SJCRH30 (cell line): ENCODE measurements at regions not wholly inside any gene's neighbourhood (a gene's known extent, or its start where the extent isn't known, plus 50 kb on each side); places are given as distances from the start of the nearest gene placed in this dataset.

Experiments used
- DNase-seq, 2 experiments: peaks; one replicate each; pipeline ENCODE4 v3.0.0-alpha.2; 2015 to 2020
- H3K27ac ChIP-seq: fragments of 250-450 bp; sonication (Bioruptor Pico); 2 replicates; pipeline ENCODE4 v1.5.1; 2020; ENCODE audit warnings: mild to moderate bottlenecking, moderate library complexity
- H3K27me3 ChIP-seq: fragments of 250-450 bp; sonication (Bioruptor Pico); 2 replicates; pipeline ENCODE4 v1.5.1; 2020; ENCODE audit warnings: mild to moderate bottlenecking, moderate library complexity
- H3K36me3 ChIP-seq: fragments of 250-450 bp; sonication (Bioruptor Pico); 2 replicates; pipeline ENCODE4 v1.5.1; 2020; ENCODE audit warnings: mild to moderate bottlenecking, moderate library complexity
- H3K4me1 ChIP-seq: fragments of 250-450 bp; sonication (Bioruptor Pico); 2 replicates; pipeline ENCODE4 v1.5.1; 2020; ENCODE audit warnings: mild to moderate bottlenecking, moderate library complexity
- H3K4me3 ChIP-seq: fragments of 250-450 bp; sonication (Bioruptor Pico); 2 replicates; pipeline ENCODE4 v1.5.1; 2020; ENCODE audit warnings: mild to moderate bottlenecking, moderate library complexity
- H3K9me3 ChIP-seq: fragments of 250-450 bp; sonication (Bioruptor Pico); replicated peaks from 2 replicates; pipeline ENCODE4 v1.5.1; 2020; ENCODE audit warnings: mild to moderate bottlenecking, moderate library complexity

- Histone ChIP-seq H3K27me3 (peaks cover 15% of the 10 kb centered on the region), H3K36me3 (no peaks in the 10 kb centered on the region), H3K4me3 (no peak overlapping the region), H3K9me3 (no peaks in the 10 kb centered on the region), H3K27ac (no peak overlapping the region), H3K4me1 (no peaks in the 10 kb centered on the region)
- DNase-seq, result no peak
Measured at GRCh38 chr5:141783005-141783946, 94.9 kb downstream of the PCDH1 start.

- H3K4me1 ChIP-seq, result no peaks in the 10 kb centered on the region
- no peaks in the 10 kb centered on the region for H3K9me3 ChIP-seq
- DNase-seq, result no peak
- H3K27me3 ChIP-seq, result peaks cover 15% of the 10 kb centered on the region
- no peak overlapping the region for H3K4me3 ChIP-seq
- H3K36me3 ChIP-seq, result no peaks in the 10 kb centered on the region
- H3K27ac ChIP-seq, result no peak overlapping the region
Measured at GRCh38 chr5:141781910-141782309, 96.3 kb downstream of the PCDH1 start.

- Histone ChIP-seq H3K9me3 (no peaks in the 10 kb centered on the region), H3K4me3 (no peak overlapping the region), H3K4me1 (no peaks in the 10 kb centered on the region), H3K27me3 (peaks cover 15% of the 10 kb centered on the region), H3K36me3 (no peaks in the 10 kb centered on the region), H3K27ac (no peak overlapping the region)
- DNase-seq, result no peak
Measured at GRCh38 chr5:141780952-141781781, 97.0 kb downstream of the PCDH1 start.

- Histone ChIP-seq H3K9me3 (no peaks in the 10 kb centered on the region), H3K4me3 (no peak overlapping the region), H3K36me3 (no peaks in the 10 kb centered on the region), H3K4me1 (no peaks in the 10 kb centered on the region), H3K27ac (no peak overlapping the region), H3K27me3 (peaks cover 15% of the 10 kb centered on the region)
- no peak for DNase-seq
Measured at GRCh38 chr5:141780240-141780951, 97.8 kb downstream of the PCDH1 start.

- Histone ChIP-seq H3K9me3 (no peaks in the 10 kb centered on the region), H3K27me3 (peaks cover 15% of the 10 kb centered on the region), H3K27ac (no peak overlapping the region), H3K4me1 (no peaks in the 10 kb centered on the region), H3K4me3 (no peak overlapping the region), H3K36me3 (no peaks in the 10 kb centered on the region)
- DNase-seq, result no peak
Measured at GRCh38 chr5:141779503-141779973, 97.5 kb upstream of the ARAP3 start.

- Histone ChIP-seq H3K27ac (no peak overlapping the region), H3K9me3 (no peaks in the 10 kb centered on the region), H3K27me3 (peaks cover 15% of the 10 kb centered on the region), H3K36me3 (no peaks in the 10 kb centered on the region), H3K4me3 (no peak overlapping the region), H3K4me1 (no peaks in the 10 kb centered on the region)
- DNase-seq, result no peak
Measured at GRCh38 chr5:141778683-141779082, 96.7 kb upstream of the ARAP3 start.

GRCh38 chr5:141778206-141778605 lies 96.2 kb upstream of the ARAP3 start:
- no peak for DNase-seq
- no peaks in the 10 kb centered on the region for H3K36me3 ChIP-seq
- H3K27ac ChIP-seq, result no peak overlapping the region
- H3K4me3 ChIP-seq, result no peak overlapping the region
- H3K9me3 ChIP-seq, result no peaks in the 10 kb centered on the region
- peaks cover 15% of the 10 kb centered on the region for H3K27me3 ChIP-seq
- H3K4me1 ChIP-seq, result no peaks in the 10 kb centered on the region

- no peak overlapping the region for H3K27ac ChIP-seq
- H3K27me3 ChIP-seq, result peaks cover 15% of the 10 kb centered on the region
- H3K9me3 ChIP-seq, result no peaks in the 10 kb centered on the region
- H3K4me3 ChIP-seq, result no peak overlapping the region
- no peaks in the 10 kb centered on the region for H3K36me3 ChIP-seq
- no peaks in the 10 kb centered on the region for H3K4me1 ChIP-seq
- no peak for DNase-seq
Measured at GRCh38 chr5:141777711-141778110, 95.7 kb upstream of the ARAP3 start.

- Histone ChIP-seq H3K27me3 (peaks cover 15% of the 10 kb centered on the region), H3K9me3 (no peaks in the 10 kb centered on the region), H3K4me1 (no peaks in the 10 kb centered on the region), H3K36me3 (no peaks in the 10 kb centered on the region), H3K27ac (no peak overlapping the region), H3K4me3 (no peak overlapping the region)
- no peak for DNase-seq
Measured at GRCh38 chr5:141777130-141777529, 95.1 kb upstream of the ARAP3 start.

- Histone ChIP-seq H3K27me3 (no peaks in the 10 kb centered on the region; the same call in 1 of the 2 replicates), H3K27ac (no peak overlapping the region), H3K4me1 (no peaks in the 10 kb centered on the region)
Measured at GRCh38 chr5:141773779-141774562, 91.9 kb upstream of the ARAP3 start.

GRCh38 chr5:141772281-141772680 lies 90.3 kb upstream of the ARAP3 start:
- Histone ChIP-seq H3K9me3 (no peaks in the 10 kb centered on the region), H3K27me3 (no peaks in the 10 kb centered on the region), H3K4me3 (no peak overlapping the region), H3K4me1 (no peaks in the 10 kb centered on the region), H3K27ac (no peak overlapping the region), H3K36me3 (no peaks in the 10 kb centered on the region)
- no peak for DNase-seq

More at GRCh38 chr5:141773779-141774562, 91.9 kb upstream of the ARAP3 start:
- no peaks in the 10 kb centered on the region for H3K36me3 ChIP-seq
- no peaks in the 10 kb centered on the region for H3K9me3 ChIP-seq
- no peak for DNase-seq
- no peak overlapping the region for H3K4me3 ChIP-seq

GRCh38 chr5:141771562-141771961 lies 89.5 kb upstream of the ARAP3 start:
- no peaks in the 10 kb centered on the region for H3K36me3 ChIP-seq
- no peak for DNase-seq
- H3K27me3 ChIP-seq, result no peaks in the 10 kb centered on the region
- H3K4me3 ChIP-seq, result no peak overlapping the region
- H3K27ac ChIP-seq, result no peak overlapping the region
- no peaks in the 10 kb centered on the region for H3K9me3 ChIP-seq
- no peaks in the 10 kb centered on the region for H3K4me1 ChIP-seq

GRCh38 chr5:141771031-141771430 lies 89.0 kb upstream of the ARAP3 start:
- Histone ChIP-seq H3K36me3 (no peaks in the 10 kb centered on the region), H3K4me3 (no peak overlapping the region), H3K9me3 (no peaks in the 10 kb centered on the region), H3K27ac (no peak overlapping the region), H3K4me1 (no peaks in the 10 kb centered on the region), H3K27me3 (no peaks in the 10 kb centered on the region)
- DNase-seq, result no peak

- Histone ChIP-seq H3K4me1 (no peaks in the 10 kb centered on the region), H3K4me3 (no peak overlapping the region), H3K27ac (no peak overlapping the region), H3K9me3 (no peaks in the 10 kb centered on the region), H3K36me3 (no peaks in the 10 kb centered on the region), H3K27me3 (no peaks in the 10 kb centered on the region)
- no peak for DNase-seq
Measured at GRCh38 chr5:141769671-141770070, 87.6 kb upstream of the ARAP3 start.
